GM23338 (cell line): ENCODE measurements at regions not wholly inside any gene's neighbourhood (a gene's known extent, or its start where the extent isn't known, plus 50 kb on each side); places are given as distances from the start of the nearest gene placed in this dataset.

Experiments used
- CREB1 ChIP-seq: fragments of 250-450 bp; sonication (Bioruptor Pico); IDR thresholded peaks from 2 replicates; pipeline ENCODE4 v1.5.0; 2020; ENCODE audit warnings: low read depth, mild to moderate bottlenecking, moderate library complexity
- CTCF ChIP-seq, 2 experiments: fragments of 200-600 bp in 1 of 2; sonication (generic) in 1 of 2; conservative IDR thresholded peaks; 2 replicates each; pipeline versions ENCODE4 v1.5.1 to v1.6.1; 2016 to 2017; ENCODE audit warnings: antibody characterized with exemption in 2 of 2, low read depth in 2 of 2, mild to moderate bottlenecking in 2 of 2, moderate library complexity in 1 of 2
- ETS1 ChIP-seq: IDR thresholded peaks from 2 replicates; pipeline ENCODE4 v1.6.1; 2016; ENCODE audit warnings: antibody characterized with exemption
- EZH2 ChIP-seq: fragments of 200-600 bp; sonication (generic); IDR thresholded peaks from one replicate; pipeline ENCODE4 v1.8.0; 2017; ENCODE audit warnings: antibody characterized with exemption, mild to moderate bottlenecking, low read depth; ENCODE audit not compliant: unreplicated experiment
- EZH2phosphoT487 ChIP-seq: fragments of 200-600 bp; sonication (generic); IDR thresholded peaks from one replicate; pipeline ENCODE4 v1.8.1; 2018; ENCODE audit warnings: antibody characterized with exemption; ENCODE audit not compliant: unreplicated experiment
- JUNB ChIP-seq: IDR thresholded peaks from one replicate; pipeline ENCODE4 v1.6.1; 2016; ENCODE audit warnings: antibody characterized with exemption; ENCODE audit not compliant: unreplicated experiment
- POLR2AphosphoS5 ChIP-seq: IDR thresholded peaks from 2 replicates; pipeline ENCODE4 v1.6.1; 2016; ENCODE audit warnings: antibody characterized with exemption, low read depth
- REST ChIP-seq: IDR thresholded peaks from one replicate; pipeline ENCODE4 v1.6.1; 2018; ENCODE audit warnings: antibody characterized with exemption; ENCODE audit not compliant: unreplicated experiment
- STAT1 ChIP-seq: IDR thresholded peaks from one replicate; pipeline ENCODE4 v1.6.1; 2016; ENCODE audit warnings: antibody characterized with exemption; ENCODE audit not compliant: unreplicated experiment
- ZNF114 ChIP-seq: fragments of 250-450 bp; sonication (Bioruptor Pico); IDR thresholded peaks from 2 replicates; pipeline ENCODE4 v1.5.0; 2020; ENCODE audit warnings: mild to moderate bottlenecking, moderate library complexity
- ZNF331 ChIP-seq: fragments of 250-450 bp; sonication (Bioruptor Pico); IDR thresholded peaks from 2 replicates; pipeline ENCODE4 v1.5.0; 2020; ENCODE audit warnings: low read depth, mild to moderate bottlenecking, moderate library complexity

DNA sequence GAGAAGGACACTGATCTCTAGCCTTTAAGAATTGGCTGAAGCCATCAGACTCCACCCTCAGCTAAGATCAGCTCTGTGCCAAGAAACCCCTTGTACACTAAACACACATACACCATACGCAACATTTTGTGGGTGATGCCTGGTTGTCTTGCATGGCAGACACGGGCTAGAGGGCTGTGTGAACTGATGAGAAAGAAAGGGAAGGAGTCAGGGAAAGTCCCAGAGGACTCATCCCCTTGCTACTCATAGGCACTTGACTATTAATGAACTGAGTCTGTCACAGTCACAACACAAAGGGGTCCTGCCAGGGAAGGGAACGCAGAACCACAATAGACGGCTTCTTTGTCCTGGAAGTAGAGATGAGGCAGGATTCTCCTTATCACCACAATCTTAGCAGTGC is 80.8 kb downstream of the EMP1 start:
- TF ChIP-seq POLR2AphosphoS5 (no peak), CTCF (conservative IDR thresholded peaks at IDR 0.05; ENCODE audit: low read depth in 2 of 2) (no peak), REST (no peak), STAT1 (no peak), EZH2phosphoT487 (no peak), JUNB (no peak), EZH2 (no peak), CREB1 (CRISPR knock-in tag) (no peak), ETS1 (no peak), ZNF114 (CRISPR knock-in tag) (no peak), ZNF331 (CRISPR knock-in tag) (no peak)
